ENCODE measurements at regions not wholly inside any gene's neighbourhood (a gene's known extent, or its start where the extent isn't known, plus 50 kb on each side); places are given as distances from the start of the nearest gene placed in this dataset.

DNA sequence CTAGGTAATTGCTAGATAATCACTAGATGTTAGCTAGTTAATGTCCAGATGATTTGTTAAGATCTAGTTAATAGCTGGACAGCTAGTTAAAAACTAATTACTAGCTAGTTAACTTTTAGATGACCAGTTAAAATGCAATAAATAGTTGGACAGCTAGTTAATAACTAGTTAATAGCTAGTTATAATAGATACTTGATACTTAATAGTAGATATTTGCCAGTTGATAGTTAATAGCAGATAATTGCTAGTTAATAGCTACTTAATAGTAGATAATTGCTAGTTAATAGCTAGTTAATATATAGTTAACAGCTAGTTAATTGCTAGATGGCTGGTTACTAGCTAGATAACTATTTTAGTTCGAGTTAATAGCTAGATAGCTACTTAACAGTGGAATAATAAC, 631.4 kb upstream of the CT83 start:
- TF ChIP-seq, protein P1, sequence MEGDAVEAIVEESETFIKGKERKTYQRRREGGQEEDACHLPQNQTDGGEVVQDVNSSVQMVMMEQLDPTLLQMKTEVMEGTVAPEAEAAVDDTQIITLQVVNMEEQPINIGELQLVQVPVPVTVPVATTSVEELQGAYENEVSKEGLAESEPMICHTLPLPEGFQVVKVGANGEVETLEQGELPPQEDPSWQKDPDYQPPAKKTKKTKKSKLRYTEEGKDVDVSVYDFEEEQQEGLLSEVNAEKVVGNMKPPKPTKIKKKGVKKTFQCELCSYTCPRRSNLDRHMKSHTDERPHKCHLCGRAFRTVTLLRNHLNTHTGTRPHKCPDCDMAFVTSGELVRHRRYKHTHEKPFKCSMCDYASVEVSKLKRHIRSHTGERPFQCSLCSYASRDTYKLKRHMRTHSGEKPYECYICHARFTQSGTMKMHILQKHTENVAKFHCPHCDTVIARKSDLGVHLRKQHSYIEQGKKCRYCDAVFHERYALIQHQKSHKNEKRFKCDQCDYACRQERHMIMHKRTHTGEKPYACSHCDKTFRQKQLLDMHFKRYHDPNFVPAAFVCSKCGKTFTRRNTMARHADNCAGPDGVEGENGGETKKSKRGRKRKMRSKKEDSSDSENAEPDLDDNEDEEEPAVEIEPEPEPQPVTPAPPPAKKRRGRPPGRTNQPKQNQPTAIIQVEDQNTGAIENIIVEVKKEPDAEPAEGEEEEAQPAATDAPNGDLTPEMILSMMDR (conservative IDR thresholded peaks at IDR 0.05) = no peak
- Histone ChIP-seq H2AFZ (ENCODE audit: low read length) (no peak overlapping the region), H3K27me3 (ENCODE audit: insufficient read depth, low read length) (no peaks in the 10 kb centered on the region), H3K79me2 (ENCODE audit: insufficient read depth, low read length) (no peaks in the 10 kb centered on the region), H3K79me1 (ENCODE audit: insufficient read depth, low read depth, low read length, poor library complexity, severe bottlenecking) (no peaks in the 10 kb centered on the region), H3K4ac (ENCODE audit: low read depth, low read length) (no peak overlapping the region), H3K23me2 (ENCODE audit: insufficient read length, low read depth, low read length, poor library complexity, severe bottlenecking) (no peaks in the 10 kb centered on the region), H4K20me1 (ENCODE audit: control insufficient read depth, insufficient read depth, insufficient read length) (no peaks in the 10 kb centered on the region), H2BK15ac (ENCODE audit: low read depth, low read length) (no peak overlapping the region), H4K8ac (replicated peaks; ENCODE audit: insufficient read length, low read depth, low read length) (no peak overlapping the region), H3K14ac (ENCODE audit: insufficient read depth, low read length) (no peak overlapping the region), H3K23ac (ENCODE audit: insufficient read length, low read depth, low read length) (no peak overlapping the region), H3T11ph (ENCODE audit: low read length) (no peak overlapping the region), H3K27ac (ENCODE audit: insufficient read length, low read depth, low read length) (no peak overlapping the region), H3K4me2 (ENCODE audit: insufficient read depth, insufficient read length, low read length) (no peak overlapping the region), H2BK12ac (ENCODE audit: insufficient read length, low read depth, low read length) (no peak overlapping the region), H3K9me3 (ENCODE audit: control insufficient read depth, low read depth, low read length) (no peaks in the 10 kb centered on the region), H2BK120ac (ENCODE audit: low read depth, low read length, poor library complexity, severe bottlenecking) (no peak overlapping the region), H3K18ac (ENCODE audit: insufficient read length, low read depth, low read length) (no peak overlapping the region), H2AK5ac (ENCODE audit: insufficient read length, low read length) (no peak overlapping the region), H4K91ac (ENCODE audit: insufficient read length, low read depth, low read length) (no peak overlapping the region), H2BK20ac (ENCODE audit: low read depth, low read length, poor library complexity, severe bottlenecking) (no peak overlapping the region), H3K56ac (ENCODE audit: insufficient read length, low read depth, low read length) (no peak overlapping the region), H2BK5ac (ENCODE audit: insufficient read length, low read length) (no peak overlapping the region), H4K5ac (ENCODE audit: insufficient read length, low read depth, low read length) (no peak overlapping the region), H3K9ac (ENCODE audit: extremely low read depth, insufficient read length, low read length) (no peak overlapping the region), H3K4me1 (ENCODE audit: insufficient read depth, low read length) (no peaks in the 10 kb centered on the region)
- Mint-ChIP-seq H3K9me3 (peaks cover 8 to 11% of the 10 kb centered on the region in 2 experiments; a peak in 4 of 5 replicates), H3K27ac (no peak overlapping the region), H3K36me3 (ENCODE audit: insufficient read depth in 1 of 3, low read depth in 3 of 3) (peaks cover 0 to 3% (median 2%) of the 10 kb centered on the region in 3 experiments; a peak in 5 of 7 replicates), H3K4me1 (no peaks in the 10 kb centered on the region), H3K4me3 (no peak overlapping the region), H3K27me3 (ENCODE audit: low read depth) (no peaks in the 10 kb centered on the region)
- DNase-seq = no peak
- no CpG with 5 or more reads among the region's 1 CpG for WGBS (ENCODE audit: extremely low coverage, insufficient read length, low lambda C conversion rate)
